ENCODE measurements at regions not wholly inside any gene's neighbourhood (a gene's known extent, or its start where the extent isn't known, plus 50 kb on each side); places are given as distances from the start of the nearest gene placed in this dataset.

GRCh38 chr5:6907320-6907918, 194.2 kb downstream of the TENT4A start:
- TF ChIP-seq CTCF (IDR thresholded peaks at IDR 0.05), result no peak
- no peak for TF ChIP-seq POLR2A (IDR thresholded peaks at IDR 0.05)

Measured in esophagus squamous epithelium (tissue), 4 donors.